T-helper 2 cell treated with Interferon-gamma antibody and Interleukin-4, amounts not matched to agents 100 ng/mL and 5 ng/mL, for 36 hours (primary cell): ENCODE measurements at regions not wholly inside any gene's neighbourhood (a gene's known extent, or its start where the extent isn't known, plus 50 kb on each side); places are given as distances from the start of the nearest gene placed in this dataset.

Experiments used
- intact Hi-C: fragments of 100-400 bp; cut with micrococcal nuclease; formaldehyde crosslinking; loops from one replicate; pipeline ENCODE4 v1.15.1; 2023

DNA sequence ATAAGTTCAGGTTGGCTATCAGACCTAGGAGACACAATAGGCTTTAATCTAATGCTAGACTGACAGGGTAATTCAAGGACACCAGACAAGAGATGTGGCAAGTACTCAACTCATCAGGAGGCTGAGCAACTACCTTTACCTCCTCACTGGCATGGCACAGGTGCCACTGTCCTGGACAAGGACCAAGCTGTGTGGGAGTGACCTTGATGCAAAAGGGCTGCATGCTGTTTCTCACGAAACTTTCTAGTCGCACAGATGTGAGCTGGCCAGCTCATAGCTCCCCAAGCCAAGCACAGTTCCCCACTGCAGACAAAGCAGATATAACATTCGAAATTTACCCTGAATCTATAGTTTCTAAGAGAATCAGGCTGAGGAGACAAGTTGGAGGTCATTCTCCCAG, 207.6 kb upstream of the GHITM start:
- intact Hi-C loops = no loop called here

GRCh38 chr10:83932245-83932644, 207.1 kb upstream of the GHITM start:
- intact Hi-C loops = no loop called here

DNA sequence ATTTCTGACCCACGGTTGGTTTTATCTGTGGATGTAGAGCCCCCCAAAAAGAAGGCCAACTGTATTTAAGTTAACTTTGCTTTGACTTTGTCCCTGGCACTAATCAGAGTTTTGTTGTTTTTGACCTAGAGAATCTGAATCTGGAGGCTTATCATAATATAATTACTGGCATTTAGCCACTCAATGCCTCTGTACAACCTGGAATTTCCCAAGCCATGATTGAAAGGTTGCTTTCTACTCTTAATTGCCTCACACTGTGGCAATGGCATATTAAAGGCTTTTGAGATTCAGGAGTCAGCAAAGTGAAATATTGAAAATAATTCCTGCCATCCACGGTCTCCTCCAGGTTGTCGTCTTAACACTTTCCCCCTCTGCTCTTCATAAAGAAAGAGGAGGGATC, 205.2 kb upstream of the GHITM start:
- intact Hi-C loops = no loop called here

DNA sequence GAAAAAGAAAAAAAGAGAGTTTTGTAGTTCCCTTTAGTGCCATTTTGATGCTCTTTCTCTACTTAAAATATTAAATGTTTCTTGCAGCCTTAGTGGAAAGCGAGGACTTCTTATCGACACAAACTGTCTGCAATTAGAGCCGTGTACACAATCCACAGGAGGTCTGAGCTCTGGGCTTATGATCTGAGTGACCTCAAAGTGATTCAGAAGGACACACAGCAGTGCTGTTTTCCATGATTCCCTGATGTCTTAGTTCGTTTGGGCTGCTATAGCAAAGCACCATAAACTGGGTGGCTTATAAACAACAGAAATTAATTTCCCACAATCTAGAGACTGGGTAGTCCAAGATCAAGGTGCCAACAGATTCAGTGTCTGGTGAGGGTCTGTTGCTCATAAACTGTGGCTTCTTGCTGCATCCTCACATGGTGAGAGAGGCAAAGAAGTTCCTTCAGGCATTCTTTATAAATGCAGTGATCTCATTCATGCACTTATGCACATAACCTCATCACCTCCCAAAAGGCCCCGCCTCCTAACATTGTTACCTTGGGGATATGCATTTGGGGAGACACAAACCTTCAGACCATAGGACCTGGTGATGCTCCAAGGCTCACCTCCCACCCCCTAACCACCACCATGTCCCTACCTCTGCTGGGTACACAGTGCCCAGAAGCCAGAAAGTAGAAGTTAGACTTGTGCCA, 204.5 kb upstream of the GHITM start:
- intact Hi-C loops = no loop called here

GRCh38 chr10:83935339-83935736, 204.0 kb upstream of the GHITM start:
- intact Hi-C loops = no loop called here

DNA sequence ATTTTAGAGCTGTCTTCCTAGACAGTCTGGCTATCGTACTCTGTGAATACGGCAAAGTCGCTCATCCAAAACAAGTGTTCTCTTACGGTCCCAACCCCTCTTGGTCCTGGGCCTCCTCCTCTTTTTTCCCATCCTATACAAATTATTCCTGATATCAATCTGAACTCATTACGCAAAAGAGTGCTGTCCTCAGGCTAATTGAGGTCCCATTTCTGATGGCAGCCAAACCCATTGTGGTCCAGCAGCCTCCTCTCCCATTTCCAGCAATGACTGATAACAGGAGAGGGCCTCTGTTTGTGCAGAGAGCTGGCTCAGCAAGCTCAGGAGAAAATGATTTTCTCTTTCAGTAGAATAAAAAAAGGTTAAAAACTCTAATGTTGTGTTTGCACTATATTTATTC, 203.4 kb upstream of the GHITM start:
- intact Hi-C loops = no loop called here

- intact Hi-C loops = no loop called here
These were observed 202.1 kb upstream of the GHITM start for GRCh38 chr10:83937161-83937560.

GRCh38 chr10:83937826-83938225, 201.5 kb upstream of the GHITM start:
- intact Hi-C loops = no loop called here

GRCh38 chr10:83941189-83941588, 198.1 kb upstream of the GHITM start:
- intact Hi-C loops = no loop called here

DNA sequence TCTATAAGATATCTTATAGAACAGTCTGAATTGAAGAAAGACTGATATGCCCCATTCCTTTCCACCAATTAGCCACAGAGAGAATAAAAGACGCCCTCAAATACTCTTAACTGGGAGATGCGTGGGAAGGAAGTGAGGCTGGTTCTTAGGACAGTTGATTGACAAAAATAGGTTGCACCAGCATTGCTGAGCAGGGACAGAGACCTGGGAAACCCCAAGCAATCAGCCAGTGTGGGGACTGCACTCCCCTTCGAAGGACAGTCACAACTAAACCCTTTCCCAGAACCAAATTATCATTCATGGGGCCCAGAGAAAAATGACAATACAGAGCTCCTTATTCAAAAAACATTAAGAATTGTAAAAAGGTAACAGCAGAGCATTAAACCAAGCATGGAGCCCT, 196.9 kb upstream of the GHITM start:
- intact Hi-C loops = no loop called here

DNA sequence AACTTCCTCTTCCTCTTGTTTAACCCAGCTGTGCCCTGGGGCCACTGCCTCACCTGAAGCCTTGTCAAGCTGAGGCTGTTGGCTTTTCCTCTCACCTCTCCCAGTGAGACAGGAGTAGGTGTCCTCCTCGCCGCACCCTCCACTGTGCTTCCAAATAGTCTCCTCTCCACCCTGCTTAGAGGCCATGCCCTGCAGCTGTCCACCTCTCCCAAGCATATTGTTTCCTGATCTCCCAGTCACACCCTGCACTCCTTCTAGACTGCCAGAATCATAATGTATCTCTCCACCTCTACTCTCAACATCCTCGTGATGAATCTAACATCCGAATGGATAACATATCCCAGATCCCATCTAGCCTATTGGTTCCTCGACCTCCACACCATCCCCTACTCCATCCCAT, 196.3 kb upstream of the GHITM start:
- intact Hi-C loops = no loop called here

GRCh38 chr10:83943920-83944319, 195.4 kb upstream of the GHITM start:
- intact Hi-C loops = no loop called here

GRCh38 chr10:83945982-83946718, 193.2 kb upstream of the GHITM start:
- intact Hi-C loops = no loop called here

- intact Hi-C loops = no loop called here
These were observed 187.0 kb upstream of the GHITM start for GRCh38 chr10:83952314-83952713.

DNA sequence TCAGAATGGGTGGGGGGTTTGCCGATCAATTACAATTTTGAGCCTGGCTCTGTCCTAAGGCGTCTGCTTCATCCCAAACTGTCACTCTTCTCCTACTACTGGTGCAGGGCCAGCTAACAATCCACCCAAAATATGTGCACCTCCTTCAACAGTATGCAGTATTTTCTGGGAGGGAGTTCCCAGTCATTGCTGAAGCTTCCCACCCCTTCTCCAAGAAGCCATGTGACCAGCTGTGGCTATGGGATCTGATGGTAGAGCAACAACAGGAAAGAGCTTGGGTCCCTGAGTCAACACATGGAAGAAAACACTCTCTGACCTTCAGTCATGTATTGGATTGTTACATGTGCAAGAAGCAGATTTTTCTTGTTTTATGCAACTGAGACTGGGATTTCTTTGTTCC, 185.7 kb upstream of the GHITM start:
- intact Hi-C loops = no loop called here

DNA sequence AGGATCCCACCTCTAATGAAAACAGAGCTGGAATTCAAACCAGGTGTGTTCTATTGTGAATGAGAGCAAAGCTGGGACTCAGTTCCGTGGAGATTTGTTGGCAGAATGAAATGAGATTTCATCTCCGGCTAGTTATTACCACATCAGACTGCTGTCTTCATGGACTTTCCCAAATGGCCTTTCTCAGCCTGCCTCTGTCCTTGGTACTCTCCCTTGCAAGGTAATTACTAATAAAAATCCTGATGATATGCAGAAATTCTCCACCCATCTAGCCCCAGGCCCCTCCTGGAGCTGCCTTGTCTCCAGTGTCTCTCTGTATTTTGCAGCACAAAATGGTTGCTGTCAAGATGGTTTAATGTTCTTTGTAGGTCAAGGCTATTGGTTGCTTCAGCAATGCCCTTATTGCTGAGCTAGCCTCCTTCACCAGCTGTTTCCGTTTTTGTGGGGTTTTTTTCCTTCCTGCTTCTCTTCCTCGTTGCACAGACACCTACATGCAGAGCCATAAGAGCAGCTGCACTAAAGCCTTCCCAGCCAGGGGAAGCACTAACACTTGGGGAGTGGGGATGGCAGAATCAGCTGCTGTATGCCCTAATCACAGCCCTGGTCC, 185.0 kb upstream of the GHITM start:
- intact Hi-C loops = no loop called here

GRCh38 chr10:83955406-83955805, 183.9 kb upstream of the GHITM start:
- intact Hi-C loops = no loop called here

- intact Hi-C loops = no loop called here
These were observed 182.0 kb upstream of the GHITM start for GRCh38 chr10:83957168-83957947.

DNA sequence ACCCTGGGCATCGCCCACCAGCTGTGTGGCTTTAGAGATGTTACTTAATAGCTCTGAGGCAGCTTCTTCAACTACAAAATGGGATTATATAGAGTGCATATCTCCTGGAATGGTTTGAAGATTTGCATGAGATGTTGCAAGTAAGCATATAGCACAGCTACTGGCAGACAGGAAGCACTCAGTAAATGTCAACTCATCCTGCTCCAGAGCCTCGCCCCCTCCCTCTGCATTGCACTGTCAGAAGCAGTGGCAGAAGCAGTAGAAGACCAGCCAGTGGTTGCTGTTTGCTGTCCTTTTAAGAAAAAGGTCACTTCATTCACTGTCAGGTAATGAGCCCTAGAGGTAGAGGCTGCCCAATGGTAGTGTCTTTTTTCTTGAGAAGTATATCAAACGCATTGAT, 180.0 kb upstream of the GHITM start:
- intact Hi-C loops = no loop called here

DNA sequence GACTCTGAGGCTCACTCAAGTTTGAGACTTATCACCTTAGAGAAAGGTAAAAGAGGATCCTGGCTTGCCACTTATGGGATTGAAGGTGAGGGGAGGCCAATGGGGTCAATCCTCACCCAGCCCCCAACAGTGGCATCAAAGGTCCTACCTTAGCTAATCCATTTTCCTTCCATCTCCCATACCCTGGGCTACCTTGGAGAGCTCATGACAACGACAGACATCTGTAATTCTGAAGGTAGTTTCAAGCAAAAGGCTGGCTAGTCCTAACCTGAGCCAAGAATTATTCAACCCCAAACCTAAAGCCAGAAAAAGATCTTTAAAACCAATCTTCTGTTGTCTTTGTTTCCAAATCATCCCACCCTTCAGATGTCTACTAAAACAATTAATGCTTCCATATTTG, 179.2 kb upstream of the GHITM start:
- intact Hi-C loops = no loop called here

DNA sequence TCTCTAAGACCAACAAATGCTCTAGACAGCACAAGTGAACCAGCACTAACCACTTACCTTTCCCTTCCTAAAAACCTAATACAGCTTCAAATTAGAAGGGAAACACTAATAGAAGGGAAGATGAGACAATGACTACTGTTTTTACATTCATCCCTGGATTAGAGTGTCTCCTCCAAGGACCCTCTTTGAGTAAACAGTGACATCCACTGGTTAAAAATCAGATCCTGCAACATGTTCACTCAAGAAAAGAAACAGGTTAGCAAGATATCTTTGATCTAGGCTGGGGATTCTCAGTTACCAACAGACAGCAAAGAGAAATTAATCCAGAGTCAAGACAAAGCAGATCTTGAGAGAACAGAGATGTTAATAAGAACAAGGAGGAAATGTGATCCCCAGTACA, 177.7 kb upstream of the GHITM start:
- intact Hi-C loops = no loop called here

- intact Hi-C loops = no loop called here
These were observed 175.9 kb upstream of the GHITM start for GRCh38 chr10:83963446-83963845.
